ENCODE measurements at regions not wholly inside any gene's neighbourhood (a gene's known extent, or its start where the extent isn't known, plus 50 kb on each side); places are given as distances from the start of the nearest gene placed in this dataset.

GRCh38 chr4:129968778-129969177, 872.8 kb downstream of the C4orf33 start:
- no peak overlapping the region for H3K9ac ChIP-seq (ENCODE audit: insufficient read length, low read depth)
- no peaks in the 10 kb centered on the region for H3K27me3 ChIP-seq (ENCODE audit: insufficient read depth, insufficient read length)
- H3K9me3 ChIP-seq (ENCODE audit: insufficient read depth, low read length) = no peaks in the 10 kb centered on the region
- TF ChIP-seq ZNF274 (IDR thresholded peaks at IDR 0.05; ENCODE audit: low read depth, low read length) = no peak
- TF ChIP-seq SUZ12 (IDR thresholded peaks at IDR 0.05; ENCODE audit: extremely low read depth, insufficient read depth, insufficient read length) = no peak
- TF ChIP-seq YY1 (IDR thresholded peaks at IDR 0.05; ENCODE audit: insufficient read depth, insufficient read length) = no peak
- H3K4me1 ChIP-seq (ENCODE audit: insufficient read depth, insufficient read length) = no peaks in the 10 kb centered on the region
- H3K36me3 ChIP-seq (ENCODE audit: insufficient read depth, insufficient read length, low read length) = no peaks in the 10 kb centered on the region
- no peak for DNase-seq (ENCODE audit: low read depth, low spot score)
- H3K4me3 ChIP-seq (ENCODE audit: insufficient read length, low read depth) = no peak overlapping the region

- no peak for DNase-seq (ENCODE audit: low read depth, low spot score)
- no peaks in the 10 kb centered on the region for H3K4me1 ChIP-seq (ENCODE audit: insufficient read depth, insufficient read length)
- TF ChIP-seq YY1 (IDR thresholded peaks at IDR 0.05; ENCODE audit: insufficient read depth, insufficient read length) (no peak), SUZ12 (IDR thresholded peaks at IDR 0.05; ENCODE audit: extremely low read depth, insufficient read depth, insufficient read length) (no peak), ZNF274 (IDR thresholded peaks at IDR 0.05; ENCODE audit: low read depth, low read length) (no peak)
- H3K4me3 ChIP-seq (ENCODE audit: insufficient read length, low read depth) = no peak overlapping the region
- H3K9me3 ChIP-seq (ENCODE audit: insufficient read depth, low read length) = no peaks in the 10 kb centered on the region
- no peaks in the 10 kb centered on the region for H3K27me3 ChIP-seq (ENCODE audit: insufficient read depth, insufficient read length)
- H3K9ac ChIP-seq (ENCODE audit: insufficient read length, low read depth) = no peak overlapping the region
- H3K36me3 ChIP-seq (ENCODE audit: insufficient read depth, insufficient read length, low read length) = no peaks in the 10 kb centered on the region
Measured at GRCh38 chr4:129970801-129971200, 874.8 kb downstream of the C4orf33 start.

- H3K27me3 ChIP-seq (ENCODE audit: insufficient read depth, insufficient read length) = no peaks in the 10 kb centered on the region
- H3K9me3 ChIP-seq (ENCODE audit: insufficient read depth, low read length) = no peaks in the 10 kb centered on the region
- no peaks in the 10 kb centered on the region for H3K36me3 ChIP-seq (ENCODE audit: insufficient read depth, insufficient read length, low read length)
- no peak overlapping the region for H3K4me3 ChIP-seq (ENCODE audit: insufficient read length, low read depth)
- DNase-seq (ENCODE audit: low read depth, low spot score) = no peak
- H3K4me1 ChIP-seq (ENCODE audit: insufficient read depth, insufficient read length) = no peaks in the 10 kb centered on the region
- TF ChIP-seq ZNF274 (IDR thresholded peaks at IDR 0.05; ENCODE audit: low read depth, low read length) (no peak), SUZ12 (IDR thresholded peaks at IDR 0.05; ENCODE audit: extremely low read depth, insufficient read depth, insufficient read length) (no peak), YY1 (IDR thresholded peaks at IDR 0.05; ENCODE audit: insufficient read depth, insufficient read length) (no peak)
- no peak overlapping the region for H3K9ac ChIP-seq (ENCODE audit: insufficient read length, low read depth)
Measured at GRCh38 chr4:129971419-129971818, 875.5 kb downstream of the C4orf33 start.

GRCh38 chr4:129972257-129972656, 876.3 kb downstream of the C4orf33 start:
- Histone ChIP-seq H3K4me3 (ENCODE audit: insufficient read length, low read depth) (no peak overlapping the region), H3K36me3 (ENCODE audit: insufficient read depth, insufficient read length, low read length) (no peaks in the 10 kb centered on the region), H3K27me3 (ENCODE audit: insufficient read depth, insufficient read length) (no peaks in the 10 kb centered on the region), H3K9ac (ENCODE audit: insufficient read length, low read depth) (no peak overlapping the region), H3K4me1 (ENCODE audit: insufficient read depth, insufficient read length) (no peaks in the 10 kb centered on the region), H3K9me3 (ENCODE audit: insufficient read depth, low read length) (no peaks in the 10 kb centered on the region)
- no peak for DNase-seq (ENCODE audit: low read depth, low spot score)
- TF ChIP-seq SUZ12 (IDR thresholded peaks at IDR 0.05; ENCODE audit: extremely low read depth, insufficient read depth, insufficient read length) (no peak), YY1 (IDR thresholded peaks at IDR 0.05; ENCODE audit: insufficient read depth, insufficient read length) (no peak)

- Histone ChIP-seq H3K36me3 (ENCODE audit: insufficient read depth, insufficient read length, low read length) (no peaks in the 10 kb centered on the region), H3K9ac (ENCODE audit: insufficient read length, low read depth) (no peak overlapping the region), H3K9me3 (ENCODE audit: insufficient read depth, low read length) (no peaks in the 10 kb centered on the region), H3K4me1 (ENCODE audit: insufficient read depth, insufficient read length) (no peaks in the 10 kb centered on the region), H3K27me3 (ENCODE audit: insufficient read depth, insufficient read length) (no peaks in the 10 kb centered on the region), H3K4me3 (ENCODE audit: insufficient read length, low read depth) (no peak overlapping the region)
- no peak for TF ChIP-seq SUZ12 (IDR thresholded peaks at IDR 0.05; ENCODE audit: extremely low read depth, insufficient read depth, insufficient read length)
- no peak for TF ChIP-seq ZNF274 (IDR thresholded peaks at IDR 0.05; ENCODE audit: low read depth, low read length)
- no peak for TF ChIP-seq YY1 (IDR thresholded peaks at IDR 0.05; ENCODE audit: insufficient read depth, insufficient read length)
- no peak for DNase-seq (ENCODE audit: low read depth, low spot score)
Measured at GRCh38 chr4:129974730-129975129, 878.8 kb downstream of the C4orf33 start.

- no peak for DNase-seq (ENCODE audit: low read depth, low spot score)
- Histone ChIP-seq H3K9ac (ENCODE audit: insufficient read length, low read depth) (no peak overlapping the region), H3K4me1 (ENCODE audit: insufficient read depth, insufficient read length) (no peaks in the 10 kb centered on the region), H3K9me3 (ENCODE audit: insufficient read depth, low read length) (no peaks in the 10 kb centered on the region), H3K36me3 (ENCODE audit: insufficient read depth, insufficient read length, low read length) (no peaks in the 10 kb centered on the region), H3K27me3 (ENCODE audit: insufficient read depth, insufficient read length) (no peaks in the 10 kb centered on the region), H3K4me3 (ENCODE audit: insufficient read length, low read depth) (no peak overlapping the region)
- TF ChIP-seq SUZ12 (IDR thresholded peaks at IDR 0.05; ENCODE audit: extremely low read depth, insufficient read depth, insufficient read length) = no peak
- TF ChIP-seq YY1 (IDR thresholded peaks at IDR 0.05; ENCODE audit: insufficient read depth, insufficient read length) = no peak
- TF ChIP-seq ZNF274 (IDR thresholded peaks at IDR 0.05; ENCODE audit: low read depth, low read length) = no peak
Measured at GRCh38 chr4:129978315-129978714, 882.4 kb downstream of the C4orf33 start.

GRCh38 chr4:129988957-129989356, 893.0 kb downstream of the C4orf33 start:
- no peaks in the 10 kb centered on the region for H3K36me3 ChIP-seq (ENCODE audit: insufficient read depth, insufficient read length, low read length)
- TF ChIP-seq SUZ12 (IDR thresholded peaks at IDR 0.05; ENCODE audit: extremely low read depth, insufficient read depth, insufficient read length) (no peak), YY1 (IDR thresholded peaks at IDR 0.05; ENCODE audit: insufficient read depth, insufficient read length) (no peak), ZNF274 (IDR thresholded peaks at IDR 0.05; ENCODE audit: low read depth, low read length) (no peak)
- no peak for DNase-seq (ENCODE audit: low read depth, low spot score)
- H3K27me3 ChIP-seq (ENCODE audit: insufficient read depth, insufficient read length) = no peaks in the 10 kb centered on the region
- H3K9me3 ChIP-seq (ENCODE audit: insufficient read depth, low read length) = no peaks in the 10 kb centered on the region
- H3K9ac ChIP-seq (ENCODE audit: insufficient read length, low read depth) = no peak overlapping the region
- H3K4me3 ChIP-seq (ENCODE audit: insufficient read length, low read depth) = no peak overlapping the region
- H3K4me1 ChIP-seq (ENCODE audit: insufficient read depth, insufficient read length) = no peaks in the 10 kb centered on the region

GRCh38 chr4:129994715-129995114, 898.8 kb downstream of the C4orf33 start:
- Histone ChIP-seq H3K36me3 (ENCODE audit: insufficient read depth, insufficient read length, low read length) (no peaks in the 10 kb centered on the region), H3K4me1 (ENCODE audit: insufficient read depth, insufficient read length) (no peaks in the 10 kb centered on the region), H3K9me3 (ENCODE audit: insufficient read depth, low read length) (no peaks in the 10 kb centered on the region), H3K4me3 (ENCODE audit: insufficient read length, low read depth) (no peak overlapping the region), H3K27me3 (ENCODE audit: insufficient read depth, insufficient read length) (no peaks in the 10 kb centered on the region), H3K9ac (ENCODE audit: insufficient read length, low read depth) (no peak overlapping the region)
- no peak for DNase-seq (ENCODE audit: low read depth, low spot score)
- TF ChIP-seq YY1 (IDR thresholded peaks at IDR 0.05; ENCODE audit: insufficient read depth, insufficient read length) (no peak), SUZ12 (IDR thresholded peaks at IDR 0.05; ENCODE audit: extremely low read depth, insufficient read depth, insufficient read length) (no peak), ZNF274 (IDR thresholded peaks at IDR 0.05; ENCODE audit: low read depth, low read length) (no peak)
